ENCODE measurements at regions not wholly inside any gene's neighbourhood (a gene's known extent, or its start where the extent isn't known, plus 50 kb on each side); places are given as distances from the start of the nearest gene placed in this dataset.
A peak's percentile ranks its signal among the peaks of the same experiment; 100 is the strongest.

- DNase-seq, result no peak
Measured at GRCh38 chr9:79970146-79970425, 398.3 kb downstream of the TLE4 start.

- no peak for DNase-seq
Measured at GRCh38 chr9:79969393-79970145, 397.8 kb downstream of the TLE4 start.

- DNase-seq, result no peak
Measured at GRCh38 chr9:79968533-79968932, 396.8 kb downstream of the TLE4 start.

GRCh38 chr9:79962836-79963235 lies 391.1 kb downstream of the TLE4 start:
- no peak for DNase-seq

GRCh38 chr9:79962150-79962549 lies 390.4 kb downstream of the TLE4 start:
- DNase-seq, result no peak

GRCh38 chr9:79955300-79955699 lies 383.5 kb downstream of the TLE4 start:
- peak; percentile 4 to 6 for DNase-seq

- DNase-seq, result no peak
Measured at GRCh38 chr9:79953908-79954307, 382.1 kb downstream of the TLE4 start.

- DNase-seq, result no peak
Measured at GRCh38 chr9:79952401-79952800, 380.6 kb downstream of the TLE4 start.

GRCh38 chr9:79946712-79947111 lies 374.9 kb downstream of the TLE4 start:
- DNase-seq, result no peak

- no peak for DNase-seq
Measured at GRCh38 chr9:79945495-79945894, 373.7 kb downstream of the TLE4 start.

GRCh38 chr9:79945016-79945415 lies 373.3 kb downstream of the TLE4 start:
- no peak for DNase-seq

GRCh38 chr9:79940919-79941318 lies 369.2 kb downstream of the TLE4 start:
- no peak for DNase-seq

GRCh38 chr9:79939819-79940218 lies 368.1 kb downstream of the TLE4 start:
- no peak for DNase-seq

- DNase-seq, result no peak
Measured at GRCh38 chr9:79936336-79936735, 364.6 kb downstream of the TLE4 start.

GRCh38 chr9:79929285-79929684 lies 357.5 kb downstream of the TLE4 start:
- DNase-seq, result no peak

GRCh38 chr9:79928661-79929223 lies 357.0 kb downstream of the TLE4 start:
- no peak for DNase-seq

- no peak for DNase-seq
Measured at GRCh38 chr9:79925326-79925725, 353.6 kb downstream of the TLE4 start.

GRCh38 chr9:79924836-79925235 lies 353.1 kb downstream of the TLE4 start:
- DNase-seq, result no peak

GRCh38 chr9:79917421-79917820 lies 345.7 kb downstream of the TLE4 start:
- no peak for DNase-seq

- no peak for DNase-seq
Measured at GRCh38 chr9:79913867-79914266, 342.1 kb downstream of the TLE4 start.

- DNase-seq, result no peak
Measured at GRCh38 chr9:79912318-79913070, 340.7 kb downstream of the TLE4 start.

- no peak for DNase-seq
Measured at GRCh38 chr9:79911724-79912123, 340.0 kb downstream of the TLE4 start.

- no peak for DNase-seq
Measured at GRCh38 chr9:79902825-79903600, 331.2 kb downstream of the TLE4 start.

- DNase-seq, result no peak
Measured at GRCh38 chr9:79900754-79901153, 329.0 kb downstream of the TLE4 start.
